HG03439 (cell line): ENCODE measurements at regions not wholly inside any gene's neighbourhood (a gene's known extent, or its start where the extent isn't known, plus 50 kb on each side); places are given as distances from the start of the nearest gene placed in this dataset.
"Not testable (repeated sequence)": the region's sequence is repeated elsewhere in the genome, so short reads cannot be mapped to it uniquely, and the experiment has no call there.

Source experiments
- ATAC-seq: cut with Tn5 transposase; IDR thresholded peaks from one replicate; pipeline ENCODE4 v1.9.1; 2021; ENCODE audit warnings: mild to moderate bottlenecking, moderate library complexity; ENCODE audit not compliant: unreplicated experiment

DNA sequence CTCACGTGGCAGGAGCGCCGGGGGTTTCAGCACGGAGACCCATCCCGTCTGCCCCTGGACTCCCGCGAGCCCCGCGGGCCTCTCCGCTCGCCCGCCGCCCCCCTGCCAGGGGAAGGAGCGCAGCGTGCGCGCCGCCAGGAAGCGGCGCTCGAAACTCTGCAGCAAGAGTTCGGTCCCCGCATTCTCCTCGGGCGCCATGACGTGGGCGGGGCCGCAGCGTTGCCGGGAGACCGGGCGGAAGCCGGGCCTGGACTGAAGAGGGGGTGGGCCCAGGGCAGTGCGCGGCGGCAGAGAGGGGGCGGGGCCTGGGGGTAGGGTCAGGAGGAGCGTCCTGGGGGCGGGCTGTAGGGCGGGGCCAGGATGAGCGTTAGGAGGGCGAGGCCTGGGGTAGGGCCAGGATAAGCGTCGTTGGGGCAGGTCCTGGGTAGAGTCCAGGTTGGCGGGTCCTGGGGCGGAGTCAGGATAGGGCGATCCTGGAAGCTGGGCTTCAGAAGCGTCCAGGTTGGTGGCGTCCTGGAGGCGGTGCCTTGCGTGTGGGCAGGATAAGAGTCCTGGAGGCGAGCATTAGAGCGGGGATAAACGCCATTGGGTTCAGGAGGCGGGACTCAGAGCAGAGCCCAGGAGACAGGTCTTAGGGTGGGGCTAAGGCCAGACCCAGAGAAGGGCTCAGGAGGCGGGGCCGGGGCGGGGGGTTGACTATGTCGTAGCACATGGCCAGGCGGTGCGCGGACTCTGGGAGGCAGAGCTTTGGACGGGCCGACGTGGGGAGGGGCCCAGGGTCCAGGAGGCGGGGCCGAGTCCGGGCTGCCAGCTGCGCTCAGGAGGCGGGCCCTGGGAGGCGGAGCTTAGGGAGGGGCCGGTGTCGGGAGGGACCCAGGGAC, 229.0 kb upstream of the FRG2C start:
- peak; percentile 100 for ATAC-seq

DNA sequence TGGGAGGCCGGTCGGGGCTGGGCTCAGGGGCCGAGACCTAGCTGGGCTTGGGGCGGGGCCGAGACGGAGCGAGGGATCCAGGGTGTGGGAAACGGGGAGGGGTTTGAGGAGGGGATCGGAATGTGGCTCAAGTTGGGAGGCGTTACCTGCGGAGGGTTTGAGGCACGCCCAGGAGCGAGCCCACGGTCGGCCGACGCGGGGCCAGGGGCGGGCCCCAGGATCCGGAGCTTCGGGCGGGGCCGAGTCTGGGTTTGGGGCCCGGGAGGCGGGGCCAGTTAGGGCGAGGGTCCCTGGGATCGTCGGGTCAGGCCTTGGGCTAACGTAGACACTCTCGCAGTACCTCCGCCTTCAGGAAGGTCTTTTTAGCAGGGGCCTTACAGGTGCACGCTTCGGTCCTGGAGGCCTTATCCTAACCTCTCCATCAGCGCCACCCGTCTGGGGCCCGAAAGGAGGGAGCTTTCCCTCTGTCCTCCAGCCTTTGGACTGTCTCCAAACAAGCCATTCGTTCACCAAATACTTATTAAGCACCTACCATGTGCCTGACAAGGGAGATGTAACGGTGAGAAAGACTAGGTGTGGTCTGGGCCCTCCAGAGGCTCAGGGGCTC, 228.2 kb upstream of the FRG2C start:
- not testable (repeated sequence) for ATAC-seq

DNA sequence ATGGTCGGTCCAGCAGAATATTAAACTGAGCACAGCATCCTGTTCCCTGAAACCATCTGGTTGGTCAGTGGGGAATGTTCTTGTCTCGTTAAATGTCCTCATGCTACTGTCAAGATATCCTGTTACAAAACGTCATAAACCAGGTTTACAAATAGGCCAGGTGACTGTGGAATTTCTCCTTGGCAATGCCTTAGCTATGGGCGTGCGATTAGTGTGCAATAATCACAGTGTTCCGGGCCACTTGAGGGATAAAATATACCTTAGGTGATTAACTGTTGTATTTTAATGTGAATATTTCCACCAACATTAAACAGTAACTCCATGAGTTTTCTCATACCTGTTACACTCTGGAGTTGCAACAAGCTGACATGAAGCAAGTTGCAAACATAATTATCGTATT, 223.1 kb upstream of the FRG2C start:
- not testable (repeated sequence) for ATAC-seq

- ATAC-seq = not testable (repeated sequence)
Measured at GRCh38 chr3:75444634-75445033, 219.5 kb upstream of the FRG2C start.

DNA sequence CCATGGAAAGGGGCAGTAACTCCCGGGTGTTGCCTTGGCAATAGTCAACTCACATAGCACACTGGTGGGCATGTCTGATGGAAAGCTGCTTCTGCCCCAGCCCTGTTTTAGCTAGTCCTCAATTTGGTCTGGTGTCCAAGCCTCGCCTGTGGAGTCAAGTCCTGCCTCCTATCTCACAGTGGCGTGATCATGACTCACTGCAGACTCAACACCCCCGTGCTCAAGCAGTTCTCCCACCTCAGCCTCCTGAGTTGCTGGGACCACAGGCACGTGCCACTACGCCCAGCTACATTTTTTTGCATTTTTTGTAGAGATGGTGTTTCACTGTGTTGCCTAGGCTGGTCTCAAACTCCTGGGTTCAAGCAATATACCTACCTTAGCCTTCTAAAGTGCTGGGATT, 218.9 kb upstream of the FRG2C start:
- ATAC-seq = not testable (repeated sequence)

- not testable (repeated sequence) for ATAC-seq
Measured at GRCh38 chr3:75446948-75447347, 217.2 kb upstream of the FRG2C start.

GRCh38 chr3:75453328-75453727, 210.8 kb upstream of the FRG2C start:
- ATAC-seq = not testable (repeated sequence)

DNA sequence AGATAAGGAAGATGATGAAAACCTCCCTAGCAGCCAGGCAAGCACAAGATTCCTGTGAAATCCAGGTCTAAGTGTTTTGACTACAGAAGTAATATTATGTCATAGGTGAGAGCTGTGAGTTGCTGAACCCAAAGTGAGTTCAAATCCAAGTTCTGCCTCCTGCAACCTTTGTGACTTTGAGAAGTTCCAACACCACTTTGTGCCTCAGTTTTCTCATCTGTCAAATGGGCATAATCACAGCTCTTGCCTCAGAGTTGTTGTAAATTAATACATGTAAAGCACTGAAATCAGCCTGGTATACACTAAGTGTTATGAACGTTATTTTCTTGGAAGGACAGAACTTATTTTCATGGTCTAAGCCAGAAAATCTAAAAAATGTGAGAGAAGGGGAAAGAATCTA, 210.3 kb upstream of the FRG2C start:
- not testable (repeated sequence) for ATAC-seq

- not testable (repeated sequence) for ATAC-seq
Measured at GRCh38 chr3:75474530-75474929, 189.6 kb upstream of the FRG2C start.

- not testable (repeated sequence) for ATAC-seq
Measured at GRCh38 chr3:75496600-75496999, 167.5 kb upstream of the FRG2C start.

- ATAC-seq = not testable (repeated sequence)
Measured at GRCh38 chr3:75500357-75500756, 163.8 kb upstream of the FRG2C start.

DNA sequence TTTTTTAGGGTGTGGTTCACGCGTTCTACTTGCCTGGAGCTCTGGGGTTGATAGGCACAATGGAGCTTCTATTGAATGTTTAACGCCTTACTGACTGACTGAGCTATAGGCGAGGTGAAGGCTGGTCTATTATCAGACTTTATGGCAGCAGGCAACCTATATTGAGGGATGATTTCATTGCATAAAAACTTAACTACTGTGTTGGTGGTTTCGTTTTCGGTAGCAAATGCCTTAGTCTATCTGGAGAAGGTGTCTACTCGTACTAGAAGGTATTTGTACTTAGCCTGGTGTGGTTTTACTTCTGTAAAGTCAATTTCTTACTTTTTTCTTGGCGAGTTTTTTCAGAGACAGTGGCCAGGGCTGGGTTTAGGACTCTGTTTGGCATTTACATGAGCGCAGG, 162.0 kb upstream of the FRG2C start:
- not testable (repeated sequence) for ATAC-seq

- ATAC-seq = not testable (repeated sequence)
Measured at GRCh38 chr3:75502769-75503756, 161.1 kb upstream of the FRG2C start.

GRCh38 chr3:75506603-75507002, 157.5 kb upstream of the FRG2C start:
- ATAC-seq = no peak

- not testable (repeated sequence) for ATAC-seq
Measured at GRCh38 chr3:75507956-75508355, 156.2 kb upstream of the FRG2C start.

- not testable (repeated sequence) for ATAC-seq
Measured at GRCh38 chr3:75527657-75528056, 136.5 kb upstream of the FRG2C start.

- not testable (repeated sequence) for ATAC-seq
Measured at GRCh38 chr3:75552095-75552494, 112.0 kb upstream of the FRG2C start.

GRCh38 chr3:75564427-75564826, 99.7 kb upstream of the FRG2C start:
- not testable (repeated sequence) for ATAC-seq

- not testable (repeated sequence) for ATAC-seq
Measured at GRCh38 chr3:75572303-75572702, 91.8 kb upstream of the FRG2C start.

DNA sequence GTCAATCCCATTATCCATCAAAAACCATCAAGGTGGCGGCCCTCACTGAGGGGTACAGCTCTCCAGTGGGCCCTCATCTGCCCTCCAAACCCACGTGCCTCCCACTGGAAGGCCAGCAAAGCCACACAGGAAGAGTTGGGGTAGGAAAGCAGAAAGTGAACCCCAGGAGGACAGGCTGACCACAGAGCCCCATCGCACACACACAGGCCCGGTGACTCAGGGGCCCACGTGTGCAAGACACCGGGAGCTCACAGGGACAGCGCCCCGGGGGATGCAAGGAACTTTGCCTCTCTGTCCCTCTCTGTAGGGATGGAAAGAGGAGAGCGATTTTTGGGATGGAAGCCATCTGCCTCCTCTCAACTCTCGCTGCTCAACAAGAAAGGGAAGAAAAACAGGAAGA, 85.0 kb upstream of the FRG2C start:
- not testable (repeated sequence) for ATAC-seq

- not testable (repeated sequence) for ATAC-seq
Measured at GRCh38 chr3:75579536-75579935, 84.6 kb upstream of the FRG2C start.
